AG08396 (cell line): ENCODE measurements at regions not wholly inside any gene's neighbourhood (a gene's known extent, or its start where the extent isn't known, plus 50 kb on each side); places are given as distances from the start of the nearest gene placed in this dataset.
"Not testable (repeated sequence)": the region's sequence is repeated elsewhere in the genome, so short reads cannot be mapped to it uniquely, and the experiment has no call there.

Experiments
- DNase-seq: peaks from one replicate; pipeline ENCODE4 v3.0.0; 2012; ENCODE audit warnings: low spot score, mixed read lengths

- no peak for DNase-seq
Observed at GRCh38 chr5:6107675-6108539, 270.4 kb downstream of the MED10 start.

GRCh38 chr5:6106756-6107155 lies 271.6 kb downstream of the MED10 start:
- no peak for DNase-seq

GRCh38 chr5:6105320-6105719 lies 273.0 kb downstream of the MED10 start:
- no peak for DNase-seq

GRCh38 chr5:6096101-6096500 lies 282.2 kb downstream of the MED10 start:
- DNase-seq: no peak

GRCh38 chr5:6094180-6094579 lies 284.2 kb downstream of the MED10 start:
- not testable (repeated sequence) for DNase-seq

- DNase-seq: no peak
Observed at GRCh38 chr5:6090838-6091237, 287.5 kb downstream of the MED10 start.

- no peak for DNase-seq
Observed at GRCh38 chr5:6090079-6090654, 288.2 kb downstream of the MED10 start.

GRCh38 chr5:6088706-6089105 lies 289.6 kb downstream of the MED10 start:
- DNase-seq: no peak

- DNase-seq: no peak
Observed at GRCh38 chr5:6087576-6087975, 290.8 kb downstream of the MED10 start.

- no peak for DNase-seq
Observed at GRCh38 chr5:6086871-6087270, 291.5 kb downstream of the MED10 start.

GRCh38 chr5:6085341-6085860 lies 292.9 kb downstream of the MED10 start:
- DNase-seq: no peak

GRCh38 chr5:6084836-6085235 lies 293.5 kb downstream of the MED10 start:
- no peak for DNase-seq

GRCh38 chr5:6084376-6084775 lies 294.0 kb downstream of the MED10 start:
- DNase-seq: no peak

- no peak for DNase-seq
Observed at GRCh38 chr5:6083311-6083978, 294.9 kb downstream of the MED10 start.

- no peak for DNase-seq
Observed at GRCh38 chr5:6082685-6083084, 295.7 kb downstream of the MED10 start.

- no peak for DNase-seq
Observed at GRCh38 chr5:6081727-6082210, 296.6 kb downstream of the MED10 start.

- no peak for DNase-seq
Observed at GRCh38 chr5:6080930-6081726, 297.2 kb downstream of the MED10 start.

GRCh38 chr5:6080436-6080835 lies 297.9 kb downstream of the MED10 start:
- no peak for DNase-seq

GRCh38 chr5:6078881-6079280 lies 299.5 kb downstream of the MED10 start:
- DNase-seq: no peak

GRCh38 chr5:6076341-6077239 lies 301.8 kb downstream of the MED10 start:
- no peak for DNase-seq

GRCh38 chr5:6072488-6072887 lies 305.9 kb downstream of the MED10 start:
- not testable (repeated sequence) for DNase-seq
